ENCODE measurements at regions not wholly inside any gene's neighbourhood (a gene's known extent, or its start where the extent isn't known, plus 50 kb on each side); places are given as distances from the start of the nearest gene placed in this dataset.

DNA sequence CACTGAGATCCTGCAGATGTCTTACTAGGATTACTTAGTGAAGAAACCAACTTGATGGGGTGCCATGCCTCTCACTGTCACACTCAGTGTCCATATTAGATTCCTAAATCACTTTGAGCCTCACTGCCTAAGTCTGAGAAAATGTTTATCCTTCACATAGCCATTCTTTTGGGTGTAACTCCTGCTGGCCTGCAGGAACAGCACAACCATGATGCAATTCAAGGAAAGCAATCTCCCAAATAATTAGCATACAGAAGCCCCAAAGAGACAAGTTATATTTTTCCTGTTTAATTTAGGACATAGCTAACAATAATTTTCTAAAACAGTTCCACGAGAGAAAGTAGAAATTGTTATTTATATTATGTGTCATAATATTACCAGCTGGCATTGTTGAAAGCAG, 655.5 kb downstream of the KCNA4 start:
- ChIA-PET CTCF (no interaction called here), POLR2A (no interaction called here), RAD21 (ENCODE audit: low non-redundant PET in 1 of 2, low total read pairs in 2 of 2, uncharacterized antibody in 2 of 2, unreplicated experiment in 2 of 2) (no interaction called here)
- TF ChIP-seq JUND (IDR thresholded peaks at IDR 0.05) (no peak), SIN3A (IDR thresholded peaks at IDR 0.05; ENCODE audit: low read depth) (no peak), ZFX (IDR thresholded peaks at IDR 0.05) (no peak), FOSL1 (IDR thresholded peaks at IDR 0.05; ENCODE audit: low read depth) (no peak)
- Histone ChIP-seq H2AFZ (ENCODE audit: low read depth, low read length, poor library complexity, severe bottlenecking) (no peak overlapping the region), H3K9me2 (ENCODE audit: insufficient read depth) (no peaks in the 10 kb centered on the region), H3K9ac (ENCODE audit: low read length) (no peak overlapping the region), H3K27me3 (ENCODE audit: insufficient read depth, low read length) (no peaks in the 10 kb centered on the region), H3K9me3 (ENCODE audit: control insufficient read depth in 1 of 2, insufficient read depth in 1 of 2, low read depth in 1 of 2, low read length in 2 of 2) (no peaks in the 10 kb centered on the region), H3K4me3 (replicated peaks in 1 of 2; ENCODE audit: low read depth in 1 of 2, low read length in 2 of 2) (no peak overlapping the region), H3K27ac (ENCODE audit: low read depth, low read length) (no peak overlapping the region), H3K79me2 (ENCODE audit: insufficient read depth, low read length) (no peaks in the 10 kb centered on the region), H4K20me1 (ENCODE audit: insufficient read depth) (no peaks in the 10 kb centered on the region), H3K4me1 (ENCODE audit: control insufficient read depth in 1 of 2, insufficient read depth in 2 of 2, low read length in 2 of 2) (no peaks in the 10 kb centered on the region), H3K4me2 (ENCODE audit: low read length) (no peak overlapping the region), H3K36me3 (ENCODE audit: control insufficient read depth in 1 of 2, insufficient read depth in 2 of 2, low read length in 2 of 2) (no peaks in the 10 kb centered on the region)
- ATAC-seq: no peak
- no TSS peak for BruUV-seq (replicated peaks)
- intact Hi-C loops (cut with micrococcal nuclease): no loop called here
- DNase-seq (ENCODE audit: low read depth, low spot score): no peak

DNA sequence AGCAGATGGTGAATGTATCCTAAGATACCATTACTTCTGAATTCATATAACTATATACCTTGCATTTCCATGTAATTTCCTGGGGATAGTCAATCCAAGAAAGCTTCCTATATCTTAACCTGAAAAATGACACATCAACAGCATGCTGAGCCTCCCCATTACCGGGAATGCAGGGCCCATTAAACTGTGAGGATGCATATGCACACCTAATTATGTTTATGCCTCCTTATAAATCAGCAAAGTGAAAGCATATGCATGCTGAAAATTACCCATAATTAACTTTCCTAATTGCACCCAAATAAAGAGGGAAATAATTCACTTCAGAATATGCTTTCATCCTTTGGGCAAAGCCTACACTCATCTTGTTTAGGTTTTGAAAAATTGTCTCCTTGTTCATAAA, 663.0 kb downstream of the KCNA4 start:
- no TSS peak for BruUV-seq (replicated peaks)
- Histone ChIP-seq H3K4me3 (replicated peaks in 1 of 2; ENCODE audit: low read depth in 1 of 2, low read length in 2 of 2) (no peak overlapping the region), H3K9ac (ENCODE audit: low read length) (no peak overlapping the region), H4K20me1 (ENCODE audit: insufficient read depth) (no peaks in the 10 kb centered on the region), H3K36me3 (ENCODE audit: control insufficient read depth in 1 of 2, insufficient read depth in 2 of 2, low read length in 2 of 2) (no peaks in the 10 kb centered on the region), H2AFZ (ENCODE audit: low read depth, low read length, poor library complexity, severe bottlenecking) (no peak overlapping the region), H3K27ac (ENCODE audit: low read depth, low read length) (no peak overlapping the region), H3K4me2 (ENCODE audit: low read length) (no peak overlapping the region), H3K27me3 (ENCODE audit: insufficient read depth, low read length) (no peaks in the 10 kb centered on the region), H3K4me1 (ENCODE audit: control insufficient read depth in 1 of 2, insufficient read depth in 2 of 2, low read length in 2 of 2) (no peaks in the 10 kb centered on the region), H3K79me2 (ENCODE audit: insufficient read depth, low read length) (no peaks in the 10 kb centered on the region), H3K9me3 (ENCODE audit: control insufficient read depth in 1 of 2, insufficient read depth in 1 of 2, low read depth in 1 of 2, low read length in 2 of 2) (no peaks in the 10 kb centered on the region), H3K9me2 (ENCODE audit: insufficient read depth) (no peaks in the 10 kb centered on the region)
- TF ChIP-seq POLR2AphosphoS5 (IDR thresholded peaks at IDR 0.05; ENCODE audit: low read depth, low read length) (no peak), YY1 (IDR thresholded peaks at IDR 0.05; ENCODE audit: extremely low read depth, insufficient replicate concordance, low read depth, low read length) (no peak), SIN3A (IDR thresholded peaks at IDR 0.05; ENCODE audit: low read depth) (no peak), ZNF274 (IDR thresholded peaks at IDR 0.05; ENCODE audit: low read depth, low read length) (no peak), SP1 (IDR thresholded peaks at IDR 0.05; ENCODE audit: low read depth) (no peak), CBX3 (IDR thresholded peaks at IDR 0.05; ENCODE audit: low read depth) (no peak), EZH2phosphoT487 (IDR thresholded peaks at IDR 0.05; ENCODE audit: borderline replicate concordance) (no peak), EGR1 (IDR thresholded peaks at IDR 0.05; ENCODE audit: low read depth) (no peak), TCF7L2 (IDR thresholded peaks at IDR 0.05; ENCODE audit: borderline replicate concordance, extremely low read depth, insufficient read depth, insufficient read length) (no peak), POLR2A (IDR thresholded peaks at IDR 0.05; ENCODE audit: borderline replicate concordance, extremely low read depth, insufficient read depth, insufficient read length) (no peak), SRF (IDR thresholded peaks at IDR 0.05; ENCODE audit: low read depth) (no peak), ZFX (IDR thresholded peaks at IDR 0.05) (no peak), CEBPB (IDR thresholded peaks at IDR 0.05; ENCODE audit: low read depth) (no peak), JUND (IDR thresholded peaks at IDR 0.05) (no peak), ATF3 (IDR thresholded peaks at IDR 0.05) (no peak), CTCF (IDR thresholded peaks at IDR 0.05 in 2 of 3, conservative IDR thresholded peaks at IDR 0.05 in 1 of 3; ENCODE audit: borderline replicate concordance in 1 of 3, insufficient read depth in 1 of 3, low read depth in 2 of 3, low read length in 2 of 3) (no peak), EZH2 (IDR thresholded peaks at IDR 0.05) (no peak)
- TF ChIP-seq, protein P1, sequence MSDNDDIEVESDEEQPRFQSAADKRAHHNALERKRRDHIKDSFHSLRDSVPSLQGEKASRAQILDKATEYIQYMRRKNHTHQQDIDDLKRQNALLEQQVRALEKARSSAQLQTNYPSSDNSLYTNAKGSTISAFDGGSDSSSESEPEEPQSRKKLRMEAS (IDR thresholded peaks at IDR 0.05): no peak
- TF ChIP-seq, protein P2, sequence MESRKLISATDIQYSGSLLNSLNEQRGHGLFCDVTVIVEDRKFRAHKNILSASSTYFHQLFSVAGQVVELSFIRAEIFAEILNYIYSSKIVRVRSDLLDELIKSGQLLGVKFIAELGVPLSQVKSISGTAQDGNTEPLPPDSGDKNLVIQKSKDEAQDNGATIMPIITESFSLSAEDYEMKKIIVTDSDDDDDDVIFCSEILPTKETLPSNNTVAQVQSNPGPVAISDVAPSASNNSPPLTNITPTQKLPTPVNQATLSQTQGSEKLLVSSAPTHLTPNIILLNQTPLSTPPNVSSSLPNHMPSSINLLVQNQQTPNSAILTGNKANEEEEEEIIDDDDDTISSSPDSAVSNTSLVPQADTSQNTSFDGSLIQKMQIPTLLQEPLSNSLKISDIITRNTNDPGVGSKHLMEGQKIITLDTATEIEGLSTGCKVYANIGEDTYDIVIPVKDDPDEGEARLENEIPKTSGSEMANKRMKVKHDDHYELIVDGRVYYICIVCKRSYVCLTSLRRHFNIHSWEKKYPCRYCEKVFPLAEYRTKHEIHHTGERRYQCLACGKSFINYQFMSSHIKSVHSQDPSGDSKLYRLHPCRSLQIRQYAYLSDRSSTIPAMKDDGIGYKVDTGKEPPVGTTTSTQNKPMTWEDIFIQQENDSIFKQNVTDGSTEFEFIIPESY (IDR thresholded peaks at IDR 0.05; ENCODE audit: extremely low read depth, insufficient replicate concordance, low read length): no peak
- RAD21 ChIA-PET (ENCODE audit: low non-redundant PET in 1 of 2, low total read pairs in 2 of 2, uncharacterized antibody in 2 of 2, unreplicated experiment in 2 of 2): no interaction called here
- no peak for ATAC-seq
- intact Hi-C loops (cut with micrococcal nuclease): no loop called here
- DNase-seq (ENCODE audit: low read depth, low spot score): no peak
- CTCF ChIA-PET: no interaction called here
- POLR2A ChIA-PET: no interaction called here
